NOMO-1 treated with dmso at 0.1 percent for 144 hours (cell line): ENCODE measurements at regions not wholly inside any gene's neighbourhood (a gene's known extent, or its start where the extent isn't known, plus 50 kb on each side); places are given as distances from the start of the nearest gene placed in this dataset.

Experiments used
- DNase-seq: peaks from one replicate; lab custom pipeline; 2025; ENCODE audit not compliant: unreplicated experiment; lab: John Stamatoyannopoulos, UW

- no peak for DNase-seq
Measured at GRCh38 chr11:45597097-45597496, 68.3 kb downstream of the CHST1 start.

- no peak for DNase-seq
Measured at GRCh38 chr11:45596571-45596970, 68.9 kb downstream of the CHST1 start.

GRCh38 chr11:45593992-45594391, 71.4 kb downstream of the CHST1 start:
- DNase-seq, result no peak

GRCh38 chr11:45592636-45593035, 72.8 kb downstream of the CHST1 start:
- DNase-seq, result no peak

GRCh38 chr11:45590743-45591142, 74.7 kb downstream of the CHST1 start:
- no peak for DNase-seq

GRCh38 chr11:45585205-45585604, 80.2 kb downstream of the CHST1 start:
- no peak for DNase-seq

GRCh38 chr11:45583981-45584566, 81.3 kb downstream of the CHST1 start:
- no peak for DNase-seq

- DNase-seq, result no peak
Measured at GRCh38 chr11:45580399-45580798, 85.0 kb downstream of the CHST1 start.

GRCh38 chr11:45578316-45578715, 87.1 kb downstream of the CHST1 start:
- no peak for DNase-seq

- no peak for DNase-seq
Measured at GRCh38 chr11:45577752-45578151, 87.7 kb downstream of the CHST1 start.

- DNase-seq, result no peak
Measured at GRCh38 chr11:45576461-45577215, 88.8 kb downstream of the CHST1 start.

- no peak for DNase-seq
Measured at GRCh38 chr11:45573728-45574127, 91.7 kb downstream of the CHST1 start.

- no peak for DNase-seq
Measured at GRCh38 chr11:45572354-45573123, 92.9 kb downstream of the CHST1 start.

- DNase-seq, result no peak
Measured at GRCh38 chr11:45569776-45570175, 95.6 kb downstream of the CHST1 start.

- no peak for DNase-seq
Measured at GRCh38 chr11:45568049-45568448, 97.4 kb downstream of the CHST1 start.

GRCh38 chr11:45565446-45565988, 99.9 kb downstream of the CHST1 start:
- no peak for DNase-seq

GRCh38 chr11:45563810-45564209, 101.6 kb downstream of the CHST1 start:
- DNase-seq, result no peak

- no peak for DNase-seq
Measured at GRCh38 chr11:45563171-45563570, 102.3 kb downstream of the CHST1 start.

- no peak for DNase-seq
Measured at GRCh38 chr11:45560913-45561281, 104.5 kb downstream of the CHST1 start.

- no peak for DNase-seq
Measured at GRCh38 chr11:45560155-45560912, 105.1 kb downstream of the CHST1 start.
